ENCODE measurements at regions not wholly inside any gene's neighbourhood (a gene's known extent, or its start where the extent isn't known, plus 50 kb on each side); places are given as distances from the start of the nearest gene placed in this dataset.
"Not testable (repeated sequence)": the region's sequence is repeated elsewhere in the genome, so short reads cannot be mapped to it uniquely, and the experiment has no call there.

GRCh38 chr12:131192951-131193350 lies 239.2 kb downstream of the ADGRD1 start:
- DNase-seq = no peak

GRCh38 chr12:131194166-131194565 lies 240.5 kb downstream of the ADGRD1 start:
- no peak for DNase-seq

GRCh38 chr12:131195796-131196195 lies 242.1 kb downstream of the ADGRD1 start:
- DNase-seq = no peak

- no peak for DNase-seq
Observed at GRCh38 chr12:131196220-131196619, 242.5 kb downstream of the ADGRD1 start.

GRCh38 chr12:131197490-131197889 lies 243.8 kb downstream of the ADGRD1 start:
- DNase-seq = no peak

GRCh38 chr12:131199221-131199620 lies 245.5 kb downstream of the ADGRD1 start:
- DNase-seq = no peak

- DNase-seq = not testable (repeated sequence)
Observed at GRCh38 chr12:131201912-131202311, 248.2 kb downstream of the ADGRD1 start.

- no peak for DNase-seq
Observed at GRCh38 chr12:131202592-131203378, 249.1 kb downstream of the ADGRD1 start.

- no peak for DNase-seq
Observed at GRCh38 chr12:131203666-131204415, 250.1 kb downstream of the ADGRD1 start.

GRCh38 chr12:131204416-131205274 lies 250.9 kb downstream of the ADGRD1 start:
- DNase-seq = no peak

GRCh38 chr12:131205275-131205933 lies 251.7 kb downstream of the ADGRD1 start:
- DNase-seq = not testable (repeated sequence)

- not testable (repeated sequence) for DNase-seq
Observed at GRCh38 chr12:131206630-131207299, 253.1 kb downstream of the ADGRD1 start.

GRCh38 chr12:131207300-131207660 lies 253.6 kb downstream of the ADGRD1 start:
- not testable (repeated sequence) for DNase-seq

GRCh38 chr12:131207841-131208240 lies 254.1 kb downstream of the ADGRD1 start:
- not testable (repeated sequence) for DNase-seq

GRCh38 chr12:131208425-131208824 lies 254.7 kb downstream of the ADGRD1 start:
- DNase-seq = no peak

- DNase-seq = no peak
Observed at GRCh38 chr12:131209082-131210070, 255.7 kb downstream of the ADGRD1 start.

GRCh38 chr12:131210506-131211339 lies 257.0 kb downstream of the ADGRD1 start:
- DNase-seq = no peak

- no peak for DNase-seq
Observed at GRCh38 chr12:131211340-131211938, 257.7 kb downstream of the ADGRD1 start.

GRCh38 chr12:131213896-131214442 lies 260.3 kb downstream of the ADGRD1 start:
- no peak for DNase-seq
